IMR-90 (cell line): ENCODE measurements at regions not wholly inside any gene's neighbourhood (a gene's known extent, or its start where the extent isn't known, plus 50 kb on each side); places are given as distances from the start of the nearest gene placed in this dataset.

Experiments
- ATAC-seq: fragments of 200-7000 bp; cut with Tn5 transposase; 2 replicates; pipeline ENCODE4 v1.9.1; 2020; ENCODE audit warnings: low read depth, mild to moderate bottlenecking, moderate library complexity
- BruUV-seq: library from RNA; stranded (reverse); fragments of 400-500 nt; replicated peaks from 2 replicates; lab custom pipeline; 2021; lab: Mats Ljungman, UMichigan
- CTCF ChIA-PET: fragments of 300-600 bp; formaldehyde crosslinking; extraction: SDS; loops from one replicate; lab custom pipeline; 2021; ENCODE audit warnings: antibody characterized with exemption; lab: Yijun Ruan, JAX
- POLR2A ChIA-PET: fragments of 300-600 bp; sonication (Branson Sonifier 250); formaldehyde crosslinking; loops from one replicate; lab custom pipeline; 2022; ENCODE audit warnings: antibody characterized with exemption; ENCODE audit not compliant: unreplicated experiment; lab: Charles Lee
- DNase-seq: peaks from one replicate; pipeline ENCODE4 v3.0.0; 2013
- H2AFZ ChIP-seq: replicated peaks from 2 replicates; pipeline ENCODE3; 2013; ENCODE audit warnings: low read length, mild to moderate bottlenecking; ENCODE audit not compliant: poor library complexity
- H2AK5ac ChIP-seq: 2 replicates; pipeline ENCODE4 v1.6.1; 2013; ENCODE audit warnings: low read depth, low read length, inconsistent platforms
- H2AK9ac ChIP-seq: replicated peaks from 2 replicates; pipeline ENCODE3; 2013; ENCODE audit warnings: mild to moderate bottlenecking, low read depth, low read length, moderate library complexity; ENCODE audit not compliant: poor library complexity
- H2BK120ac ChIP-seq: 2 replicates; pipeline ENCODE4 v1.6.1; 2013; ENCODE audit warnings: low read depth, low read length, inconsistent platforms
- H2BK15ac ChIP-seq: 3 replicates; pipeline ENCODE4 v1.6.1; 2013; ENCODE audit warnings: low read depth, low read length, inconsistent platforms
- H2BK20ac ChIP-seq: 2 replicates; pipeline ENCODE4 v1.6.1; 2013; ENCODE audit warnings: low read depth, mild to moderate bottlenecking, inconsistent platforms, low read length, moderate library complexity
- H2BK5ac ChIP-seq: 2 replicates; pipeline ENCODE4 v1.6.1; 2013; ENCODE audit warnings: mild to moderate bottlenecking, low read depth, low read length, inconsistent platforms; ENCODE audit not compliant: poor library complexity, severe bottlenecking
- H3K14ac ChIP-seq: replicated peaks from 2 replicates; pipeline ENCODE4 v1.6.1; 2013; ENCODE audit warnings: low read depth, low read length, inconsistent platforms
- H3K18ac ChIP-seq: 2 replicates; pipeline ENCODE4 v1.6.1; 2013; ENCODE audit warnings: low read depth, low read length, control low read depth
- H3K23ac ChIP-seq: 2 replicates; pipeline ENCODE4 v1.6.1; 2013; ENCODE audit warnings: low read depth, low read length, inconsistent platforms
- H3K27ac ChIP-seq: 2 replicates; pipeline ENCODE4 v1.5.1; 2013; ENCODE audit warnings: mild to moderate bottlenecking, control low read depth, low read length; ENCODE audit not compliant: insufficient read depth
- H3K27me3 ChIP-seq: 2 replicates; pipeline ENCODE4 v1.6.1; 2013; ENCODE audit warnings: low read length; ENCODE audit not compliant: control insufficient read depth, insufficient read depth
- H3K36me3 ChIP-seq: 2 replicates; pipeline ENCODE4 v1.6.1; 2013; ENCODE audit warnings: low read length, mixed read lengths; ENCODE audit not compliant: control insufficient read depth, insufficient read depth
- H3K4ac ChIP-seq: 2 replicates; pipeline ENCODE4 v1.6.1; 2013; ENCODE audit warnings: low read depth, low read length, inconsistent platforms
- H3K4me1 ChIP-seq: 2 replicates; pipeline ENCODE4 v1.6.1; 2013; ENCODE audit warnings: low read length, mixed read lengths; ENCODE audit not compliant: control insufficient read depth, insufficient read depth
- H3K4me2 ChIP-seq: 2 replicates; pipeline ENCODE4 v1.6.1; 2013; ENCODE audit warnings: low read depth, mild to moderate bottlenecking, control low read depth, low read length, moderate library complexity
- H3K4me3 ChIP-seq: 2 replicates; pipeline ENCODE4 v1.5.1; 2013; ENCODE audit warnings: low read depth, mild to moderate bottlenecking, control low read depth, low read length, moderate library complexity; ENCODE audit not compliant: insufficient read depth
- H3K56ac ChIP-seq: 2 replicates; pipeline ENCODE4 v1.6.1; 2013; ENCODE audit warnings: low read length, inconsistent platforms; ENCODE audit not compliant: insufficient read depth; ENCODE audit errors: extremely low read depth
- H3K79me1 ChIP-seq, 2 experiments: 2 replicates each; pipeline ENCODE4 v1.6.1; 2013; ENCODE audit warnings: low read length in 2 of 2, inconsistent platforms in 1 of 2, low read depth in 1 of 2
- H3K9ac ChIP-seq: 2 replicates; pipeline ENCODE4 v1.6.1; 2013; ENCODE audit warnings: low read depth, low read length, control low read depth
- H3K9me1 ChIP-seq: 2 replicates; pipeline ENCODE4 v1.6.1; 2013; ENCODE audit warnings: low read length, inconsistent platforms; ENCODE audit not compliant: insufficient read depth
- H3K9me3 ChIP-seq: 2 replicates; pipeline ENCODE4 v1.6.1; 2013; ENCODE audit warnings: low read length; ENCODE audit not compliant: control insufficient read depth, insufficient read depth
- H4K20me1 ChIP-seq: 2 replicates; pipeline ENCODE4 v1.6.1; 2013; ENCODE audit warnings: low read length, inconsistent platforms; ENCODE audit not compliant: insufficient read depth
- H4K5ac ChIP-seq: 2 replicates; pipeline ENCODE4 v1.6.1; 2013; ENCODE audit warnings: mild to moderate bottlenecking, low read depth, low read length, control low read depth
- H4K8ac ChIP-seq, 2 experiments: 2 replicates each; pipeline ENCODE4 v1.6.1; 2013; ENCODE audit warnings: low read depth in 2 of 2, low read length in 2 of 2, control low read depth in 1 of 2, inconsistent platforms in 1 of 2
- H4K91ac ChIP-seq: 2 replicates; pipeline ENCODE4 v1.6.1; 2013; ENCODE audit warnings: low read depth, low read length, inconsistent platforms; ENCODE audit not compliant: insufficient read depth
- BHLHE40 ChIP-seq: fragments of 150-350 bp; IDR thresholded peaks from 2 replicates; pipeline ENCODE4 v1.6.1; 2016; ENCODE audit warnings: mild to moderate bottlenecking, low read depth, low read length
- CEBPB ChIP-seq: IDR thresholded peaks from 2 replicates; pipeline ENCODE4 v1.6.1; 2012; ENCODE audit warnings: low read depth, low read length, improper control_type of control experiment
- CHD1 ChIP-seq: IDR thresholded peaks from 2 replicates; pipeline ENCODE4 v1.6.1; 2012; ENCODE audit warnings: low read depth, low read length, improper control_type of control experiment
- CTCF ChIP-seq: conservative IDR thresholded peaks from 2 replicates; pipeline ENCODE4 v1.5.1; 2012; ENCODE audit warnings: mild to moderate bottlenecking, low read depth, low read length, improper control_type of control experiment
- FOS ChIP-seq: fragments of 150-350 bp; IDR thresholded peaks from 2 replicates; pipeline ENCODE4 v1.6.1; 2016; ENCODE audit warnings: low read depth, low read length
- MAFK ChIP-seq: IDR thresholded peaks from 2 replicates; pipeline ENCODE4 v1.6.1; 2012; ENCODE audit warnings: low read depth, low read length, improper control_type of control experiment
- MAZ ChIP-seq: IDR thresholded peaks from 2 replicates; pipeline ENCODE4 v1.6.1; 2012; ENCODE audit warnings: low read depth, mild to moderate bottlenecking, low read length, improper control_type of control experiment, moderate library complexity, borderline replicate concordance
- MXI1 ChIP-seq: IDR thresholded peaks from 2 replicates; pipeline ENCODE4 v1.6.1; 2012; ENCODE audit warnings: low read depth, mild to moderate bottlenecking, low read length, moderate library complexity, borderline replicate concordance
- NFE2L2 ChIP-seq: fragments of 150-350 bp; IDR thresholded peaks from 2 replicates; pipeline ENCODE4 v1.6.1; 2016; ENCODE audit warnings: low read depth, mild to moderate bottlenecking, low read length
- POLR2A ChIP-seq: IDR thresholded peaks from 2 replicates; pipeline ENCODE4 v1.6.1; 2012; ENCODE audit warnings: mild to moderate bottlenecking, low read depth, low read length
- RAD21 ChIP-seq: IDR thresholded peaks from 2 replicates; pipeline ENCODE4 v1.6.1; 2012; ENCODE audit warnings: low read length, improper control_type of control experiment
- RCOR1 ChIP-seq: IDR thresholded peaks from 2 replicates; pipeline ENCODE4 v1.6.1; 2012; ENCODE audit warnings: mild to moderate bottlenecking, low read length, improper control_type of control experiment; ENCODE audit not compliant: insufficient replicate concordance
- RFX5 ChIP-seq: IDR thresholded peaks from 2 replicates; pipeline ENCODE4 v1.8.0; 2012; ENCODE audit warnings: low read depth, mild to moderate bottlenecking, low read length, moderate library complexity
- SMC3 ChIP-seq: fragments of 150-350 bp; IDR thresholded peaks from 2 replicates; pipeline ENCODE4 v1.6.1; 2016; ENCODE audit warnings: low read depth, mild to moderate bottlenecking, antibody characterized with exemption, low read length, moderate library complexity
- WGBS, 2 experiments: methylation state at CpG; one replicate each; pipeline versions ENCODE4 v1.1.5 to v1.1.7; 2013; ENCODE audit warnings: missing lambda C conversion rate in 2 of 2; ENCODE audit not compliant: insufficient read length in 1 of 2; ENCODE audit errors: extremely low coverage in 2 of 2; 5-methylcytosine and 5-hydroxymethylcytosine counted together
- dilution Hi-C: fragments of 300-500 bp; cut with HindIII; formaldehyde crosslinking; loops from one replicate; pipeline ENCODE4 v1.14.3; 2018; ENCODE audit warnings: low sequenced_read_pairs; ENCODE audit not compliant: unreplicated experiment
- in situ Hi-C: fragments of 300-500 bp; cut with MboI; formaldehyde crosslinking; loops from 3 replicates; pipeline ENCODE4 v1.14.3; 2019; ENCODE audit warnings: low sequenced_read_pairs, inconsistent platforms, mixed read lengths
- intact Hi-C: fragments of 100-400 bp; cut with micrococcal nuclease; formaldehyde crosslinking; loops from 2 replicates; pipeline ENCODE4 v1.10.0; 2022
- TF ChIP-seq, protein P1 (sequence below): fragments of 150-350 bp; IDR thresholded peaks from 2 replicates; pipeline ENCODE4 v1.6.1; 2017; ENCODE audit warnings: mild to moderate bottlenecking, antibody characterized with exemption, low read length, low read depth
- TF ChIP-seq, protein P2 (sequence below): fragments of 150-350 bp; IDR thresholded peaks from 2 replicates; pipeline ENCODE4 v1.6.1; 2016; ENCODE audit warnings: low read depth, mild to moderate bottlenecking, low read length, moderate library complexity, borderline replicate concordance

- peak overlapping the region; percentile 15; the same call in 1 of the 3 replicates for H2BK15ac ChIP-seq
- H3K4me3 ChIP-seq: no peak overlapping the region
- peaks cover 10% of the 10 kb centered on the region for H3K9me1 ChIP-seq
- H3K4me2 ChIP-seq: no peak overlapping the region
- ATAC-seq (no peak), DNase-seq (peak; percentile 42)
- H3K27me3 ChIP-seq: no peaks in the 10 kb centered on the region; the same call in 1 of the 2 replicates
- H4K20me1 ChIP-seq: no peaks in the 10 kb centered on the region
- H3K9ac ChIP-seq: no peak overlapping the region
- no peak overlapping the region; the same call in 1 of the 2 replicates for H3K14ac ChIP-seq
- peak overlapping the region; percentile 19; the same call in 1 of the 2 replicates for H4K91ac ChIP-seq
- 0 out of 2 replicates have a peak overlapping the region, but pooled peaks have one; percentile 8 for H3K23ac ChIP-seq
- H4K5ac ChIP-seq: no peak overlapping the region
- no peak overlapping the region for H2AK9ac ChIP-seq
- H4K8ac ChIP-seq: no peak overlapping the region
- BruUV-seq: no TSS peak
- ChIA-PET CTCF (no interaction called here), POLR2A (no interaction called here)
- H3K18ac ChIP-seq: no peak overlapping the region
- peaks cover 17% of the 10 kb centered on the region for H3K4me1 ChIP-seq
- in situ Hi-C loops (no loop called here), intact Hi-C loops (no loop called here), dilution Hi-C loops (no loop called here)
- no peaks in the 10 kb centered on the region for H3K36me3 ChIP-seq
- peak overlapping the region; percentile 38; the same call in 1 of the 2 replicates for H2BK20ac ChIP-seq
- TF ChIP-seq CTCF (no peak), CHD1 (no peak), RAD21 (no peak), MXI1 (no peak), MAFK (no peak), SMC3 (no peak), FOS (no peak), CEBPB (no peak), BHLHE40 (no peak), NFE2L2 (no peak), RFX5 (no peak), RCOR1 (no peak), MAZ (no peak), POLR2A (no peak)
- TF ChIP-seq, protein P1, sequence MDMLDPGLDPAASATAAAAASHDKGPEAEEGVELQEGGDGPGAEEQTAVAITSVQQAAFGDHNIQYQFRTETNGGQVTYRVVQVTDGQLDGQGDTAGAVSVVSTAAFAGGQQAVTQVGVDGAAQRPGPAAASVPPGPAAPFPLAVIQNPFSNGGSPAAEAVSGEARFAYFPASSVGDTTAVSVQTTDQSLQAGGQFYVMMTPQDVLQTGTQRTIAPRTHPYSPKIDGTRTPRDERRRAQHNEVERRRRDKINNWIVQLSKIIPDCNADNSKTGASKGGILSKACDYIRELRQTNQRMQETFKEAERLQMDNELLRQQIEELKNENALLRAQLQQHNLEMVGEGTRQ: no peak
- TF ChIP-seq, protein P2, sequence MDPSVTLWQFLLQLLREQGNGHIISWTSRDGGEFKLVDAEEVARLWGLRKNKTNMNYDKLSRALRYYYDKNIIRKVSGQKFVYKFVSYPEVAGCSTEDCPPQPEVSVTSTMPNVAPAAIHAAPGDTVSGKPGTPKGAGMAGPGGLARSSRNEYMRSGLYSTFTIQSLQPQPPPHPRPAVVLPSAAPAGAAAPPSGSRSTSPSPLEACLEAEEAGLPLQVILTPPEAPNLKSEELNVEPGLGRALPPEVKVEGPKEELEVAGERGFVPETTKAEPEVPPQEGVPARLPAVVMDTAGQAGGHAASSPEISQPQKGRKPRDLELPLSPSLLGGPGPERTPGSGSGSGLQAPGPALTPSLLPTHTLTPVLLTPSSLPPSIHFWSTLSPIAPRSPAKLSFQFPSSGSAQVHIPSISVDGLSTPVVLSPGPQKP: no peak
- peak overlapping the region; percentile 0; the same call in 1 of the 2 replicates for H3K4ac ChIP-seq
- peak overlapping the region; percentile 1 for H2AFZ ChIP-seq
- H2BK120ac ChIP-seq: peak overlapping the region; percentile 24; the same call in 1 of the 2 replicates
- H3K79me1 ChIP-seq: no peaks in the 10 kb centered on the region
- no peak overlapping the region for H2BK5ac ChIP-seq
- H3K56ac ChIP-seq: no peak overlapping the region
- no peaks in the 10 kb centered on the region for H3K9me3 ChIP-seq
- no peak overlapping the region for H3K27ac ChIP-seq
- peak overlapping the region; percentile 22; the same call in 1 of the 2 replicates for H2AK5ac ChIP-seq
- no CpG with 5 or more reads among the region's 3 CpGs for WGBS, 2 experiments
These were observed 170.7 kb downstream of the TTC32 start for GRCh38 chr2:19731037-19731436.
